OCI-LY3 (cell line): ENCODE measurements at regions not wholly inside any gene's neighbourhood (a gene's known extent, or its start where the extent isn't known, plus 50 kb on each side); places are given as distances from the start of the nearest gene placed in this dataset.

ENCODE experiments used
- H2AFZ ChIP-seq: fragments of 200-600, 300-600 bp; shearing (Covaris generic); 2 replicates; pipeline ENCODE4 v1.6.0; 2014; ENCODE audit warnings: antibody characterized with exemption, low read depth, low read length
- H3K27ac ChIP-seq: fragments of 200-600, 300-600 bp; sonication (generic); 2 replicates; pipeline ENCODE4 v1.5.1; 2014; ENCODE audit warnings: mild to moderate bottlenecking, low read length, moderate library complexity, mixed read lengths
- H3K27me3 ChIP-seq: fragments of 200-600, 300-600 bp; sonication (generic); 2 replicates; pipeline ENCODE4 v1.6.1; 2014; ENCODE audit warnings: low read depth, low read length, mixed read lengths
- H3K36me3 ChIP-seq: fragments of 200-600, 300-600 bp; sonication (generic); replicated peaks from 2 replicates; pipeline ENCODE3; 2014; ENCODE audit warnings: low read depth, low read length, mixed read lengths
- H3K4me1 ChIP-seq: fragments of 300-600, 200-600 bp; sonication (generic); 2 replicates; pipeline ENCODE4 v1.6.1; 2014; ENCODE audit warnings: low read length, mixed read lengths
- H3K4me2 ChIP-seq: fragments of 200-600, 300-600 bp; sonication (generic); 2 replicates; pipeline ENCODE4 v1.6.1; 2014; ENCODE audit warnings: low read length, mixed read lengths
- H3K4me3 ChIP-seq: fragments of 300-600, 200-600 bp; sonication (generic); 2 replicates; pipeline ENCODE4 v1.5.1; 2014; ENCODE audit warnings: antibody characterized with exemption, mild to moderate bottlenecking, low read length, moderate library complexity
- H3K79me2 ChIP-seq: fragments of 300-600, 200-600 bp; shearing (Covaris generic); 2 replicates; pipeline ENCODE4 v1.6.1; 2014; ENCODE audit warnings: mild to moderate bottlenecking, low read length, mixed read lengths
- H3K9ac ChIP-seq: fragments of 300-600, 200-600 bp; shearing (Covaris generic); 2 replicates; pipeline ENCODE4 v1.6.0; 2014; ENCODE audit warnings: mild to moderate bottlenecking, low read length, moderate library complexity
- H3K9me3 ChIP-seq: fragments of 200-600, 300-600 bp; shearing (Covaris generic); 2 replicates; pipeline ENCODE4 v1.6.1; 2014; ENCODE audit warnings: low read length, mixed read lengths; ENCODE audit not compliant: insufficient read depth
- H4K20me1 ChIP-seq: fragments of 200-600, 300-600 bp; sonication (generic); 2 replicates; pipeline ENCODE4 v1.6.1; 2016; ENCODE audit warnings: low read length, mixed read lengths; ENCODE audit not compliant: insufficient read depth
- CTCF ChIP-seq: fragments of 200-600, 300-600 bp; sonication (generic); IDR thresholded peaks from 2 replicates; pipeline ENCODE4 v1.5.1; 2014; ENCODE audit warnings: antibody characterized with exemption, low read length, low read depth
- EZH2phosphoT487 ChIP-seq: fragments of 200-600 bp; shearing (Covaris generic); IDR thresholded peaks from 2 replicates; pipeline ENCODE4 v1.6.1; 2018; ENCODE audit warnings: antibody characterized with exemption, mixed run types, low read depth

GRCh38 chr5:68576805-68577204 is 361.2 kb downstream of the PIK3R1 start:
- H3K9ac ChIP-seq: no peak overlapping the region

GRCh38 chr5:68582284-68582683 is 366.7 kb downstream of the PIK3R1 start:
- Histone ChIP-seq H2AFZ (no peak overlapping the region), H3K79me2 (no peaks in the 10 kb centered on the region), H4K20me1 (no peaks in the 10 kb centered on the region), H3K36me3 (no peaks in the 10 kb centered on the region), H3K4me3 (no peak overlapping the region), H3K9me3 (no peaks in the 10 kb centered on the region), H3K27ac (no peak overlapping the region), H3K27me3 (no peaks in the 10 kb centered on the region), H3K4me1 (no peaks in the 10 kb centered on the region), H3K4me2 (no peak overlapping the region), H3K9ac (no peak overlapping the region)
- no peak for TF ChIP-seq EZH2phosphoT487
- no peak for TF ChIP-seq CTCF

More at GRCh38 chr5:68576805-68577204, 361.2 kb downstream of the PIK3R1 start:
- no peaks in the 10 kb centered on the region for H3K27me3 ChIP-seq
- H3K79me2 ChIP-seq: no peaks in the 10 kb centered on the region
- H3K9me3 ChIP-seq: no peaks in the 10 kb centered on the region
- no peaks in the 10 kb centered on the region for H3K36me3 ChIP-seq
- TF ChIP-seq CTCF: no peak
- H3K4me1 ChIP-seq: no peaks in the 10 kb centered on the region
- H3K4me2 ChIP-seq: no peak overlapping the region
- H4K20me1 ChIP-seq: no peaks in the 10 kb centered on the region
- H2AFZ ChIP-seq: no peak overlapping the region
- H3K27ac ChIP-seq: no peak overlapping the region
- H3K4me3 ChIP-seq: no peak overlapping the region

GRCh38 chr5:68587171-68587570 is 371.6 kb downstream of the PIK3R1 start:
- no peak overlapping the region for H3K4me2 ChIP-seq
- TF ChIP-seq CTCF (no peak), EZH2phosphoT487 (no peak)

GRCh38 chr5:68591850-68592249 is 376.3 kb downstream of the PIK3R1 start:
- H3K27ac ChIP-seq: no peak overlapping the region

More at GRCh38 chr5:68587171-68587570, 371.6 kb downstream of the PIK3R1 start:
- H3K27me3 ChIP-seq: no peaks in the 10 kb centered on the region
- H3K9me3 ChIP-seq: no peaks in the 10 kb centered on the region
- no peak overlapping the region for H2AFZ ChIP-seq
- no peak overlapping the region for H3K4me3 ChIP-seq
- no peaks in the 10 kb centered on the region for H3K4me1 ChIP-seq
- no peaks in the 10 kb centered on the region for H3K79me2 ChIP-seq
- no peak overlapping the region for H3K27ac ChIP-seq
- no peaks in the 10 kb centered on the region for H3K36me3 ChIP-seq
- no peak overlapping the region for H3K9ac ChIP-seq
- no peaks in the 10 kb centered on the region for H4K20me1 ChIP-seq

More at GRCh38 chr5:68591850-68592249, 376.3 kb downstream of the PIK3R1 start:
- TF ChIP-seq EZH2phosphoT487 (no peak), CTCF (no peak)
- no peaks in the 10 kb centered on the region for H3K27me3 ChIP-seq
- H3K4me1 ChIP-seq: no peaks in the 10 kb centered on the region
- no peaks in the 10 kb centered on the region for H3K79me2 ChIP-seq
- no peak overlapping the region for H3K4me3 ChIP-seq
- no peak overlapping the region for H3K4me2 ChIP-seq
- no peaks in the 10 kb centered on the region for H4K20me1 ChIP-seq
- no peak overlapping the region for H2AFZ ChIP-seq
- no peaks in the 10 kb centered on the region for H3K36me3 ChIP-seq
- no peak overlapping the region for H3K9ac ChIP-seq
- H3K9me3 ChIP-seq: no peaks in the 10 kb centered on the region
